Stimulated activated CD8-positive, alpha-beta memory T cell treated with anti-CD3 and anti-CD28 coated beads, Interleukin-4, amount 100 ng/mL, for 48 hours (primary cell): ENCODE measurements at regions not wholly inside any gene's neighbourhood (a gene's known extent, or its start where the extent isn't known, plus 50 kb on each side); places are given as distances from the start of the nearest gene placed in this dataset.
"Not testable (repeated sequence)": the region's sequence is repeated elsewhere in the genome, so short reads cannot be mapped to it uniquely, and the experiment has no call there.

Experiments used
- DNase-seq: peaks from one replicate; pipeline ENCODE4 v3.0.0-alpha.2; 2020

GRCh38 chr7:145252031-145252430, 416.2 kb upstream of the TPK1 start:
- DNase-seq: no peak

- DNase-seq: no peak
Measured at GRCh38 chr7:145224775-145225174, 388.9 kb upstream of the TPK1 start.

GRCh38 chr7:145219461-145219860, 383.6 kb upstream of the TPK1 start:
- no peak for DNase-seq

GRCh38 chr7:145216866-145217265, 381.0 kb upstream of the TPK1 start:
- no peak for DNase-seq

- DNase-seq: no peak
Measured at GRCh38 chr7:145212050-145212449, 376.2 kb upstream of the TPK1 start.

GRCh38 chr7:145211211-145211610, 375.4 kb upstream of the TPK1 start:
- DNase-seq: no peak

- no peak for DNase-seq
Measured at GRCh38 chr7:145193951-145194350, 358.1 kb upstream of the TPK1 start.

GRCh38 chr7:145184956-145185355, 349.1 kb upstream of the TPK1 start:
- DNase-seq: no peak

GRCh38 chr7:145183069-145183468, 347.2 kb upstream of the TPK1 start:
- DNase-seq: no peak

- no peak for DNase-seq
Measured at GRCh38 chr7:145175366-145175765, 339.5 kb upstream of the TPK1 start.

GRCh38 chr7:145169908-145170307, 334.1 kb upstream of the TPK1 start:
- no peak for DNase-seq

- DNase-seq: no peak
Measured at GRCh38 chr7:145168879-145169278, 333.0 kb upstream of the TPK1 start.

GRCh38 chr7:145168427-145168826, 332.6 kb upstream of the TPK1 start:
- DNase-seq: no peak

- DNase-seq: no peak
Measured at GRCh38 chr7:145156834-145157233, 321.0 kb upstream of the TPK1 start.

- no peak for DNase-seq
Measured at GRCh38 chr7:145152589-145152988, 316.7 kb upstream of the TPK1 start.

- no peak for DNase-seq
Measured at GRCh38 chr7:145151676-145152075, 315.8 kb upstream of the TPK1 start.

GRCh38 chr7:145147865-145148264, 312.0 kb upstream of the TPK1 start:
- DNase-seq: no peak

GRCh38 chr7:145143685-145144084, 307.8 kb upstream of the TPK1 start:
- DNase-seq: no peak

- no peak for DNase-seq
Measured at GRCh38 chr7:145134377-145134776, 298.5 kb upstream of the TPK1 start.

- DNase-seq: no peak
Measured at GRCh38 chr7:145123502-145123901, 287.6 kb upstream of the TPK1 start.

GRCh38 chr7:145106001-145106400, 270.1 kb upstream of the TPK1 start:
- no peak for DNase-seq

GRCh38 chr7:145105561-145105960, 269.7 kb upstream of the TPK1 start:
- no peak for DNase-seq

- no peak for DNase-seq
Measured at GRCh38 chr7:145104400-145104799, 268.5 kb upstream of the TPK1 start.

- DNase-seq: not testable (repeated sequence)
Measured at GRCh38 chr7:145102199-145102598, 266.3 kb upstream of the TPK1 start.

GRCh38 chr7:145092766-145093165, 256.9 kb upstream of the TPK1 start:
- no peak for DNase-seq

- DNase-seq: no peak
Measured at GRCh38 chr7:145088111-145088745, 252.4 kb upstream of the TPK1 start.
